Endothelial cell of umbilical vein (primary cell): ENCODE measurements at regions not wholly inside any gene's neighbourhood (a gene's known extent, or its start where the extent isn't known, plus 50 kb on each side); places are given as distances from the start of the nearest gene placed in this dataset.

ENCODE experiments used
- BruUV-seq: library from RNA; stranded (reverse); fragments of 400-500 nt; replicated peaks from 2 replicates; lab custom pipeline; 2021; lab: Mats Ljungman, UMichigan
- CTCF ChIA-PET: fragments of 300-600, 350-600 bp; sonication (Branson Sonifier 250); formaldehyde crosslinking; loops from one replicate; lab custom pipeline; 2021; ENCODE audit warnings: antibody characterized with exemption, inconsistent platforms; lab: Charles Lee
- POLR2A ChIA-PET: fragments of 300-600, 350-600 bp; sonication (Branson Sonifier 250); formaldehyde crosslinking; loops from one replicate; lab custom pipeline; 2021; ENCODE audit warnings: antibody characterized with exemption, inconsistent platforms; lab: Charles Lee
- DNase-seq: peaks from one replicate; pipeline ENCODE4 v3.0.0-alpha.2; 2011; ENCODE audit warnings: low read depth, low spot score
- FAIRE-seq: peaks from 2 replicates; lab custom pipeline; 2011; peaks lifted over from hg19 to GRCh38; lab: Jason Lieb, UNC
- H2AFZ ChIP-seq: 2 replicates; pipeline ENCODE4 v1.6.0; 2012; ENCODE audit warnings: low read depth, low read length, control low read depth, inconsistent platforms
- H3K27ac ChIP-seq: 2 replicates; pipeline ENCODE4 v1.5.1; 2011; ENCODE audit warnings: low read depth, mild to moderate bottlenecking, control low read depth, low read length, moderate library complexity; ENCODE audit not compliant: insufficient read depth
- H3K27me3 ChIP-seq, 2 experiments: 2 replicates each; pipeline versions ENCODE4 v1.6.0 to v1.6.1; 2011; ENCODE audit warnings: low read length in 2 of 2, mixed read lengths in 1 of 2; ENCODE audit not compliant: control insufficient read depth in 2 of 2, insufficient read depth in 2 of 2
- H3K36me3 ChIP-seq, 2 experiments: 2 replicates in 1 of 2; 3 replicates in 1 of 2; pipeline ENCODE4 v1.5.1; 2011; ENCODE audit warnings: low read length in 2 of 2, mild to moderate bottlenecking in 1 of 2, moderate library complexity in 1 of 2; ENCODE audit not compliant: control insufficient read depth in 2 of 2, insufficient read depth in 2 of 2; ENCODE audit errors: extremely low read depth in 1 of 2
- H3K4me1 ChIP-seq: 3 replicates; pipeline ENCODE4 v1.5.1; 2011; ENCODE audit warnings: mild to moderate bottlenecking, low read length; ENCODE audit not compliant: control insufficient read depth, insufficient read depth; ENCODE audit errors: extremely low read depth
- H3K4me2 ChIP-seq: 2 replicates; pipeline ENCODE4 v1.6.1; 2011; ENCODE audit warnings: low read length, control low read depth, mixed read lengths; ENCODE audit not compliant: insufficient read depth
- H3K4me3 ChIP-seq, 3 experiments: fragments of 200-600 bp in 1 of 3; sonication (generic), shearing (Covaris generic) in 1 of 3; replicated peaks in 1 of 3; 2 replicates each; pipeline ENCODE4 v1.5.1; 2011 to 2016; ENCODE audit warnings: control low read depth in 3 of 3, low read length in 3 of 3, mild to moderate bottlenecking in 2 of 3, inconsistent platforms in 1 of 3, low read depth in 1 of 3, moderate library complexity in 1 of 3; ENCODE audit not compliant: insufficient read depth in 1 of 3
- H3K79me2 ChIP-seq: 2 replicates; pipeline ENCODE4 v1.6.0; 2012; ENCODE audit warnings: low read length, inconsistent platforms; ENCODE audit not compliant: control insufficient read depth, insufficient read depth
- H3K9ac ChIP-seq: replicated peaks from 2 replicates; pipeline ENCODE3; 2011; ENCODE audit warnings: low read length, control low read depth; ENCODE audit not compliant: insufficient read depth; ENCODE audit errors: extremely low read depth
- H3K9me1 ChIP-seq: replicated peaks from 3 replicates; pipeline ENCODE4 v1.6.0; 2011; ENCODE audit warnings: mild to moderate bottlenecking, low read length; ENCODE audit not compliant: control insufficient read depth, insufficient read depth; ENCODE audit errors: extremely low read depth
- H3K9me3 ChIP-seq: replicated peaks from 2 replicates; pipeline ENCODE4 v1.5.1; 2012; ENCODE audit warnings: low read length, inconsistent platforms; ENCODE audit not compliant: control insufficient read depth, insufficient read depth
- H4K20me1 ChIP-seq: replicated peaks from 2 replicates; pipeline ENCODE3; 2011; ENCODE audit warnings: mild to moderate bottlenecking, low read length; ENCODE audit not compliant: control insufficient read depth, insufficient read depth; ENCODE audit errors: extremely low read depth
- CTCF ChIP-seq, 2 donors: IDR thresholded peaks; 1 replicate in 1 of 2; 2 replicates in 1 of 2; pipeline ENCODE4 v1.5.1; 2011; ENCODE audit warnings: low read length in 2 of 2, mild to moderate bottlenecking in 2 of 2, moderate library complexity in 2 of 2, control low read depth in 1 of 2, inconsistent platforms in 1 of 2, low read depth in 1 of 2; ENCODE audit not compliant: insufficient read depth in 1 of 2; ENCODE audit errors: extremely low read depth in 1 of 2
- EZH2 ChIP-seq: IDR thresholded peaks from 2 replicates; pipeline ENCODE4 v1.6.1; 2012; ENCODE audit warnings: borderline replicate concordance, low read depth, mild to moderate bottlenecking, moderate library complexity, low read length, inconsistent platforms; ENCODE audit not compliant: severe bottlenecking
- FOS ChIP-seq: IDR thresholded peaks from 2 replicates; pipeline ENCODE4 v1.6.1; 2011; ENCODE audit warnings: mild to moderate bottlenecking, low read length, moderate library complexity, borderline replicate concordance; ENCODE audit not compliant: insufficient read depth
- GATA2 ChIP-seq: IDR thresholded peaks from 2 replicates; pipeline ENCODE4 v1.7.0; 2011; ENCODE audit warnings: low read depth, mild to moderate bottlenecking, moderate library complexity, mixed read lengths, low read length; ENCODE audit not compliant: insufficient read length, insufficient read depth
- JUN ChIP-seq: IDR thresholded peaks from 2 replicates; pipeline ENCODE4 v1.6.1; 2011; ENCODE audit warnings: borderline replicate concordance, low read depth; ENCODE audit not compliant: insufficient read length, insufficient read depth
- MAX ChIP-seq: IDR thresholded peaks from 2 replicates; pipeline ENCODE4 v1.6.1; 2011; ENCODE audit not compliant: insufficient read depth, insufficient read length
- MYC ChIP-seq: IDR thresholded peaks from one replicate; pipeline ENCODE4 v1.6.1; 2011; ENCODE audit warnings: mild to moderate bottlenecking, low read depth, low read length
- POLR2A ChIP-seq: IDR thresholded peaks from 2 replicates; pipeline ENCODE4 v1.6.1; 2012; ENCODE audit warnings: low read depth, mild to moderate bottlenecking, control low read depth, low read length
- POLR2AphosphoS5 ChIP-seq: IDR thresholded peaks from 2 replicates; pipeline ENCODE4 v1.6.1; 2012; ENCODE audit warnings: low read depth, mild to moderate bottlenecking, control low read depth, low read length, moderate library complexity; ENCODE audit not compliant: insufficient read depth
- dilution Hi-C: fragments of 300-500 bp; cut with MboI; formaldehyde crosslinking; loops from one replicate; pipeline ENCODE4 v1.15.0; 2019; ENCODE audit warnings: low sequenced_read_pairs; ENCODE audit not compliant: extremely low pct_ligation_motif_present
- intact Hi-C: fragments of 100-400 bp; cut with micrococcal nuclease; formaldehyde crosslinking; loops from one replicate; pipeline ENCODE4 v1.10.0; 2022

- BruUV-seq, result no TSS peak
- H3K79me2 ChIP-seq, result no peaks in the 10 kb centered on the region
- no peak overlapping the region for H2AFZ ChIP-seq
- TF ChIP-seq CTCF (IDR thresholded peaks at IDR 0.05; ENCODE audit: extremely low read depth in 1 of 2, insufficient read depth in 1 of 2, low read depth in 1 of 2, low read length in 2 of 2) (no peak), FOS (no peak), POLR2A (no peak), MYC (no peak), JUN (no peak), POLR2AphosphoS5 (no peak), MAX (no peak), GATA2 (no peak), EZH2 (no peak)
- CTCF ChIA-PET, result interaction anchor here (0.7 kb wide), 1 partner anchor 17 kb away, joined by 3 read pairs; no protein-coding TSS in a partner anchor
- DNase-seq (no peak), FAIRE-seq (no peak)
- H3K27ac ChIP-seq, result no peak overlapping the region
- POLR2A ChIA-PET, result no interaction called here
- H3K4me2 ChIP-seq, result no peak overlapping the region
- no peak overlapping the region for H3K9ac ChIP-seq
- dilution Hi-C loops, result no loop called here
- H3K36me3 ChIP-seq, result no peaks in the 10 kb centered on the region
- H3K4me3 ChIP-seq, result no peak overlapping the region
- no peaks in the 10 kb centered on the region for H3K27me3 ChIP-seq
- no peaks in the 10 kb centered on the region for H3K9me1 ChIP-seq
- H3K4me1 ChIP-seq, result no peaks in the 10 kb centered on the region
- intact Hi-C loops, result no loop called here
- H4K20me1 ChIP-seq, result no peaks in the 10 kb centered on the region
- H3K9me3 ChIP-seq, result no peaks in the 10 kb centered on the region
These were observed 66.7 kb upstream of the TEX51 start for GRCh38 chr2:126832014-126832413.
